Fibroblast of mammary gland (primary cell): ENCODE measurements at regions not wholly inside any gene's neighbourhood (a gene's known extent, or its start where the extent isn't known, plus 50 kb on each side); places are given as distances from the start of the nearest gene placed in this dataset.

Experiments
- DNase-seq: peaks from one replicate; pipeline ENCODE4 v3.0.0-alpha.2; 2010; ENCODE audit warnings: low read depth
- H3K4me3 ChIP-seq: 2 replicates; pipeline ENCODE4 v1.5.1; 2011; ENCODE audit warnings: low read depth, mild to moderate bottlenecking, low read length, moderate library complexity; ENCODE audit not compliant: control insufficient read depth
- TF ChIP-seq, protein P1 (sequence below): conservative IDR thresholded peaks from 2 replicates; pipeline ENCODE4 v1.5.1; 2011; ENCODE audit warnings: low read depth, low read length, inconsistent platforms; ENCODE audit not compliant: control insufficient read depth, insufficient read depth

DNA sequence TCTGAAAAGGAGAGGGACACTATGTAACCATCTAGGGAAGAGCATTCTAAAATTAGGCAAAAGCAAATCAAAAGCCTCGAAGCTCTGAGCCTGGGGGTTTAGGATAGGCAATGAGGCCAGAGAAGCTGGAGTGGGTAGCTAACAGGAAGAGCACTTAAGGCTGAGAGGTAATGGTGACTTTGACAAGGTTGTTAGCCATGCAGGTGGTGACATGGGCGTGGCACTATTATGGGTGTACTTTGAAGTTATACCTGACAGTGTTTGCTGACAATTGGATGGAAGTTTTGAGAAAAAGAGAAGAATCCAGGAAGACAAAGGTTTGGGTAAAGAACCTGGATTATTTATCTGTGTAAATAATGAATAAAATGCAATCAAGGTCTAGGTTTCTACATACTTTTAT lies 383.0 kb upstream of the SEMA3C start:
- no peak for DNase-seq
- TF ChIP-seq, protein P1, sequence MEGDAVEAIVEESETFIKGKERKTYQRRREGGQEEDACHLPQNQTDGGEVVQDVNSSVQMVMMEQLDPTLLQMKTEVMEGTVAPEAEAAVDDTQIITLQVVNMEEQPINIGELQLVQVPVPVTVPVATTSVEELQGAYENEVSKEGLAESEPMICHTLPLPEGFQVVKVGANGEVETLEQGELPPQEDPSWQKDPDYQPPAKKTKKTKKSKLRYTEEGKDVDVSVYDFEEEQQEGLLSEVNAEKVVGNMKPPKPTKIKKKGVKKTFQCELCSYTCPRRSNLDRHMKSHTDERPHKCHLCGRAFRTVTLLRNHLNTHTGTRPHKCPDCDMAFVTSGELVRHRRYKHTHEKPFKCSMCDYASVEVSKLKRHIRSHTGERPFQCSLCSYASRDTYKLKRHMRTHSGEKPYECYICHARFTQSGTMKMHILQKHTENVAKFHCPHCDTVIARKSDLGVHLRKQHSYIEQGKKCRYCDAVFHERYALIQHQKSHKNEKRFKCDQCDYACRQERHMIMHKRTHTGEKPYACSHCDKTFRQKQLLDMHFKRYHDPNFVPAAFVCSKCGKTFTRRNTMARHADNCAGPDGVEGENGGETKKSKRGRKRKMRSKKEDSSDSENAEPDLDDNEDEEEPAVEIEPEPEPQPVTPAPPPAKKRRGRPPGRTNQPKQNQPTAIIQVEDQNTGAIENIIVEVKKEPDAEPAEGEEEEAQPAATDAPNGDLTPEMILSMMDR = no peak
- H3K4me3 ChIP-seq = no peak overlapping the region

DNA sequence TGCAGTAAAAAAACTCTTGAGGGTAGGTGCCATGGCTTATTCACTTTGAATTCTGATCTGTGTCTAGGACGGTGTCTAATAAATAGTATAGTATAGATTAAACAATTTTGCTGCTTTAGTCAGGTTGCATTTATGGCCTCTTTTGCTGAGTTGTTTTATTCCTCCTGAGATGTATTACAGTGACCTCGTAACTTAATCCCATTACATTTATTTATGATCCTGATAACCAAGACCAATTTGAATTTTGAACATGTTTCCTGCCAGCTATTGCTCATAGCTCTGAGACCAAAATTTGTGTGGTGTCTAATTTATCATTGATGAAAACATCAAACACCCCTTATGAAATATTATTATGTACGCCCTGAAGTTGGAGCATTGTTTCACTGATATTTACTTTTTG lies 381.9 kb upstream of the SEMA3C start:
- no peak overlapping the region for H3K4me3 ChIP-seq
- DNase-seq = no peak
- TF ChIP-seq, protein P1 = no peak

DNA sequence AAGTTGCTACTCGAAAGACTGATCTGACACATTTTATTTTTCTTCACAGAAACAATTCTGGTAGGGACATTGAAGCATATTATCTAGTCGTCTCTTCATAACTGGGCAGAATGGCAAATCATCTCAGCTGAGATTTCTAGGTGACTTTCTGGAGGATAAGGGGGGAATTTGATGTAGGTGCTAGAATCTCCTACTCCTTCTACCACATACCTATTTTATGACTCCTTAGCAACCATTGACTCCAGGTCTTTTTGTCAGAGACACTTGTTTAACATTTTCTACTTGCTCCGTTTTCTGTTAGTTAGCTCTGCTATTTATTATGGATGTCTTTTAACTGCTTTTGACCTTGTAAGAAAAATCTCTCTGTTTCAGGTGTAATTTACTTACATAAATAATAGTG lies 380.9 kb upstream of the SEMA3C start:
- TF ChIP-seq, protein P1 = no peak
- H3K4me3 ChIP-seq = no peak overlapping the region
- no peak for DNase-seq

DNA sequence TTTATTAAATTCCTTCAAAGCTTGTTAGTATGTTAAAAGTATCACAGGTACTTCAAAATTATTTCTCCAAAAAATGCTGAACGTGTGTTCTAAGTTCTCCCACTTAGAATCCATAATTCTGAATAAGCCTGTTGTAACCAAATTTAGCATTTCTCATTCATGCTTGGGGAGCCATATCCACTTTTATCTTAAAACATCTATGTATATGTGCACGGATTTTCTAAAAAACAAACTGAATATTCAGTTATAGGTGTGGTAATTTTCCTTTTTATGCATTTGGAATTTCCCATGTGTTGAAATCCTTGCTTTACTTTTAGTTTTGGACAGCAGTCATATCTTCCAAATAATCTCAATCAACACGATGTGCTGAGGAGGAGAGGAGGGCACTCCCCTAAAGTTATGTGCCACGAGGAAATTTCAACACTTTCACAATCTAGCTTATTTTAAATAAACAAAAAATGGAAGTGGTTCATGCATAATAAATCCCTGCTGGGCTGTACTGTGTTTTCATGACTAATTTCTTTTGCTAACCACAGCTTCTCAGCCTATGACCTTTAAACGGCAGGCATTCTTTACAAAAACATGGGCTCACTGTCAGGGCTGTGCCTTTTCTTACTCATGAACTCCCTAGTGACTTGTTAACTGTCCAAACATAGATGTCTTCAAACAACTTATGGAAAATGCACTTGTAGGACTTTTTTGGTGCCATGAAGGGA lies 380.3 kb upstream of the SEMA3C start:
- TF ChIP-seq, protein P1 = no peak
- peak; percentile 98 for DNase-seq
- no peak overlapping the region for H3K4me3 ChIP-seq

DNA sequence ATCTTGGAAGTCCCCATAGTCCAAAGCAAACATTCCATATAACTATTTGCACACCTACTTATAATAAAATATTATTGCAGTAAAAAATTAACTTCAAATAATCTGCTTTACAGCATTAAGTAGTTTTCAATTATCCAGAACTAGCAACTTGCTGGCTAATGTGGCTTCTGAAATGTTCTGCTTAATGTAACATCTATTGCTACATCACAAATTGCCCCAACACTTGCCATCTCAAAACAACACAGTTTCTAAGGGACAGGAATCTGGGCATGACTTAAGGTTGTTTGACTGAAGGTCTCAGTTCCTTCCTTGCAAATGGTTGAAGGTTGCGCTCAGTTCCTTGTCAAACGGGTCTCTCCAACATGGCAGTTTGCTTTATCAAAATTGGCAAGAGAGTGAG lies 378.5 kb upstream of the SEMA3C start:
- TF ChIP-seq, protein P1 = no peak
- no peak for DNase-seq
- H3K4me3 ChIP-seq = no peak overlapping the region

DNA sequence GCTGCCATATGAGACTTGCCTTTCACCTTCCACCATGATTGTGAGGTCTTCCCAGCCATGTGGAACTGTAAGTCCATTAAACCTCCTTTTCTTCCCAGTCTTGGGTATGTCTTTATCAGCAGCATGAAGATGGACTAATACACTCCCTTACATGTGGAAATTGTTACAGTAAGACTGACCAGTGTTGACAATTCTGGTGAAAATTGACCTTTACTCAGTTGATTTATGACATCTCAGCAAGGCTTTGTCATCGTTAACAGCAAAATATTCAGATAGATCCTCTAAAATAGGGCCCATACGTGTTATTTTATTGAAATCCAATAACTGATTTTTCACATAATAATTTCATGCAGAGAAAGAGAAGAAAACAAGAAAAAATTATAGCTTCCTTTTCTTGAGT lies 377.9 kb upstream of the SEMA3C start:
- no peak overlapping the region for H3K4me3 ChIP-seq
- TF ChIP-seq, protein P1 = no peak
- DNase-seq = no peak

DNA sequence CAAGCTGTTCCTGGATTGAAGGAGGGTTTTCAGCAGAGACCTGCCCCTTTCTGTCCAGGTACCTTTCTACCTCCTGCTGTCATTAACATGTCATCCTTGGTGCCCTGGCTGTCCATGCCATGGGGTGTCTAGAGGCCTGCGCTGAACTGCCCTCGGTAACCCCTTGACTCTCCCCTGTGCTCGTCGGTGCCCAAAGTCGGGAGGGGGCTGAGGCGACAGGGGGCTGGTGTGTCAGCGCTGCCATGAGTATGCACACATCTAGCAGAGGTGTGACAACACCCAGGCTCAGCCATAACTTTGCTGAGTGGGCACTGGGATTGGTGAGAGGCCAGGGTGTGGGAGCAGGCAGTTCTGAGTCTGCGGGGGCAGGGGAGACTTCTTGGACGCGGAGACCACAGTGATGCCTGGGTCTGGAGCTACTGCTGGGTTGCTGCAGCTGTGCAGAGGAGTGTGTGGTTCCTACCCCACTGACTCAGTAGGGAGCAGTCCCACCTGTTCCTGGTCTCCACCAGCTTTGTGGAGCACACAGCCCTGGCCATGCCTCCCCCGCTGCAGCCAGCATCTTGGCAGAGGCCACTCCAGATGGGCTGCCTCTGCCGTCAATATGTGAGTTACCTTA lies 376.2 kb upstream of the SEMA3C start:
- TF ChIP-seq, protein P1 = no peak
- no peak for DNase-seq
- no peak overlapping the region for H3K4me3 ChIP-seq
